Stimulated activated naive CD8-positive, alpha-beta T cell treated with anti-CD3 and anti-CD28 coated beads, Interleukin-15, Interleukin-2, amounts not matched to agents 100 U/mL and 50 U/mL, for 24 hours (primary cell): ENCODE measurements at regions not wholly inside any gene's neighbourhood (a gene's known extent, or its start where the extent isn't known, plus 50 kb on each side); places are given as distances from the start of the nearest gene placed in this dataset.
"Not testable (repeated sequence)": the region's sequence is repeated elsewhere in the genome, so short reads cannot be mapped to it uniquely, and the experiment has no call there.

ENCODE experiments used
- ATAC-seq: fragments of 150-1000 bp; cut with Tn5 transposase; one replicate; pipeline ENCODE4 v1.10.0; 2021
- DNase-seq: peaks from one replicate; pipeline ENCODE4 v3.0.0; 2021

GRCh38 chr1:30378991-30379581, 344.3 kb downstream of the MATN1 start:
- ATAC-seq (no peak), DNase-seq (no peak)

DNA sequence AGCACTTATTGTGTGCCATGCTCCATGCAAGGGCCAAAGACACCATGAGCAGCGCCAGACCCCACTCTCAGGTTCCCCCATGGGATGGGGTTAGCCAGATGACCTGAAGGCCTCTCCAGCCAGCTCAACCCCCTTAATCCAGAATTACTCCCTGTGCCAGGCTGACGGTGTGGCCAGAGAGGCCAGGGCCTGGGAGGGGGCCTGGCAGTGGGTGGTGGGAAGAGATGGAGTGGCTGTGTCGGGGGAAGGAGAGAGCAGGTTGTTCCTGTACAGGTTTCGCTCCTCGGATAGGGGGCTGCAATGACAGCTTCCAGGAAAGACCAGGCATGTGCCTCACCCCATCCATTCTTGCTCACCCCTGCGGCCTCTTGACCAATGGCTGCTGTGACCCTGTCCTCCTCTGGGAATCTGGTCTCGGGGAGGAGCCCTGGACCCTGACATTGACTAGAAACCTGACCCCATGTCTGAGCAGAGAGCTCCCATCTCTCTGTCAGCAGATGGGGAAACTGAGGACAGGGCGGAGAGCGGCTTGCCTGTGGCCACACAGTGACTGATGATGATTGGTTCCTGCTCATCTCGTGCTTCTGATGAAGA, 345.3 kb downstream of the MATN1 start:
- ATAC-seq: no peak
- no peak for DNase-seq

DNA sequence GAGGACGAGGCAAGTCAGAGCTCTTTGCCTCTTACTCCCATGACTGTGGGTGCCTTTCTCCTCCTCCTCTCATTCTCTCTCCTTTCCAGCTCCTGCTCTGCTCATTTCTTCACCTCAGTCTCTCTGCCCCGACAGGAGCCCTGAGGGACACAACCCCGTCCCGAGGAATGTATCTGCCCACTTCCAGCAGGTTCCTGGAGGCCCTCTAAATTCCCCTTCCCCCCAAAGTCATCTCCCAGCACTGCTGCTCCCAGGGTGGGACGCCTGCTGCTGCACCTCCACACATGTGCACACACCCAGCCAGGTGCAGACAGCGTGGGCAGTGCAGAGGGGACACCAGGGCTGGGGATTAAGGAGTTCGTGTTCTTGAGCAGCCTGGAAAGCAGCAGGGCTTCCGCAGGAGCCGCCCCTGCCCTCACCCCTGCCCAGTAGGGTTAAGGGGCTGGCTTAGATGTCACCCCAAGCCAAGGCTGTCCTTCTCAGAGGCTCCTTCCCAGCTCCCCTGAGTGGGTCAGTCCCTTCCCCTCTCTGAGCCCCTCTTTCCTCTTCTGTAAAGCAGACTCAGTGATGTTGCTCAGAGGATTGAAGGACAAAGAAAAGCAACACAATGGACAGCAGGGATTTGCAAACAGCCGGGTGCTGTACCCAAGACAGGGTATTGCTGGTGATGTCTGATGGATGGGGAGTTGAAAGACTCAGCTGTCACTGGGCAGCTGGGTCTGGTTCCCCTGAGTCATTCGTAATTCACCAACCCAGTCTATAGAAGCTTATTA, 346.0 kb downstream of the MATN1 start:
- ATAC-seq: no peak
- DNase-seq: no peak

GRCh38 chr1:30376054-30376697, 347.2 kb downstream of the MATN1 start:
- DNase-seq (no peak), ATAC-seq (no peak)

DNA sequence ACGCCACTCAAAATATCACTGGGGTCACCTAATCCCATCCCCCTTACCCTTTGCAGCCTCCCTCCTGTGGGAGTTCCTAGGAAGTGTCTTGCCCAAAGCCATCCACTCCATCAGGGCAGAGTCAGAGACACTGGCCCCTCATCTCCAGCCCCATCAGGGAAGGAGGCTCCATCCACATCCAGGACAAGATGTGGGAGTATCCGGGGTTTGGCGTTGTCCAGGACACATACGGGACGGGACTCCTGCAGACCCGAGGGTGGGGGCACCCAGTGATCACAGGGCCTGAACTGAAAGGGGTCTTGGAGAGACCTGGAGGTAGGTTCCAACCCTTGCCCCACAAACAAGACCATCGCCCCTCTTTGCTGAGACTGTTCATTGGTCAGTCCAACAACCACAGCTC, 348.2 kb downstream of the MATN1 start:
- DNase-seq: no peak
- ATAC-seq: no peak

DNA sequence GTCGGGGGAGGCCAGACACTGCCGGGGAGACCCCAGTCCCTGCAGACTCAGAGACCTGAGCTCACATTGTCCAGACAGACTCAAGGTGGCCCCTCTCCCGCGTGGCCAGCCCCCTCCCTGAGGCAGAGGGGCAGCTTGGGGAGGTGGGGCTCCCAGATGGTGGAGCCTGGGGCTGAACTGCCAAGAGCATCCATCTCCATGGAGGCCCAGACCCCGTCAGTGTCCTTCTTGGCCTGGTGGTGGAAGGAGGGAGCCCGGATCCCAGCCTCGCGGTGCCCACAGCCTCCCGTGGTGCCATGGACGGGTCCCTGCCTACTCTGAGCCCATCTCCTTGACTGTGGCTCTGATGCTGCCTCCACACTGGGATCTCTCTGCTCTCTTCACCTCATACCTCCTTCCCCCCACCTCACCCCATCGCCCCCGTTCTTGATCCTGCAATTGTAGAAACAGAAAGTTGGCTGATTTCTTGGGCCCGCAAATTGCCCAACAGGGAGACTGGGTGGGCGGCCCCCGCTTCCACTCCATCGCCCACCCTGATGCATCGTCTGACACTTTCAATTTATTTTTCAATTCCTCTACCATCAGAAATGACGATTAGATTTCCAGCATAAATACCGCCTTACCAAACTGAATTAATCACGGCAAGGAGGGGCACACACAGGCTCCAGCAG, 348.9 kb downstream of the MATN1 start:
- ATAC-seq (no peak), DNase-seq (no peak)

DNA sequence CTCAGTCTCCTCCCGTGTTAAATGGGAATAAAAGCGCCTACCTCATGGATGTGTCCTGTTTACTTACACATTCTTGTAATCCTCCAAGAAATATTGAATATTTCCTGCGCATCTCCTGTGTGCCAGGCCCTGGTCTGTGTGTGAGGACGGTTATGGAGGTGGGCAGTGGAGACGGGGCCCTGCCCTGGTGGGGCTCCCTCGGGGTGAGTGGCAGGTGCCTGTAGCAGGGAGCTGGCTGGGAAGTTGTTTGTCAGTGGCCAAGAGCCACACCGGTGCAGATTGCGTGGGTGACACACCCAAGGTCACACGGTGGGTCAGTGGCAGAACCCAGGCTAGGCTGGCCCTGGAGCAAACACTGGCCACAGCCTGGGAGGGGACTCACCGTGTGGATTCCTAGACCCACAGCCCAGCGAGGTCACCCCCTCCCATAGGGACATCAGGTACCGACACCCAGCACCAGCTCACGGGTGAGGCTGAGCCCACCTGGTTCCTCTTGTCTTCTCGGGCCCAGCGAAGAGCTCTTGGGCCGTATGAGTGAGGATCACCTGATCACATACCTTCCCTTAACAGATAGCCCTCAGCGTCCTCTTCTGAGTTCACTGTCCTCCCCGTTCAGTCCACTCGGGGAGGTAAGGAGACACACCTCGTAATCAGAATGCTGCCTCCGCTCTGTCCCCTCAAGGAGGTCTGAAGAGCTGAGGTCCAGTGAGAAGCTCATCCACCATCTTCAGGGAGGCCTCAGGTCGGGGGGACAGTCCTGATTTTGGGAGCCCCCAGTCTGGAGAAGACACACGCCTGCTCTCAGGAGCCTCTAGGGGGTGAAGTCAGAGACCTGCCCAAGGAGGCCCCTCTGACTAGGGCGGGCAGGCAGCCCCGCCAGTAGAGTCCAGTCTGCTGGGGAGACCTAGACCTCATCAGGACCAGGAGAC, 349.6 kb downstream of the MATN1 start:
- DNase-seq: no peak
- ATAC-seq: no peak

DNA sequence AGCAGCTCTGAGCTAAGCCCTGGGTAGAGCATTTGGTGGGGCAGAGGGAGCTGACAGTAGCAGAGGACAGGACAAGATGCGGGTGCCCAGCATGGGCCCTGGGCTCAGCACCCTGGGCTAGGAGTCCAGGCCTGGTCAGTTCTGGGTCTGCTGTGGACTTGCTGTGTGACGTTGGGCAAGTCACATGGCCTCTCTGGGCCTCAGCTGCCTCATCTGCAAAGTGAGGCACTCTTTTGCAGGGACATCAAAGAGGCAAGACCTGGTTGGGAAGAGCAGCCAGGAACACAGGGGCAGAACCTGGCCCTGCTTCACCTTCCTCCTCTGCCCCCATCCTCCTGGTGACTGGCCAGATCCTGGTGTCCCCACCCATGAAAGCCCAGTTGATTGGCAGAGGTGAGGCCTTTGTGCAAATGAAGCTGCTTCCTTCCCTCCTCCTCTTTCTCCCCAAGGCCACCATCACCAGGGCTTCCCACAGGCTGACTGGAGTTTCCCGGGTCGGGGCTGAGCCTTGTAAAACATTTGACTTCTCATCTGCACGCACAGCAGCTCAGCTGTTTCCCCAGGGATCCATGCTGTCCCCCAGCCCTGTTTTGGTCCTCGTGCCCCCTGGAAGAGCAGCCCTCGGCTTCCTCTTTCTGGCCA, 350.5 kb downstream of the MATN1 start:
- DNase-seq (no peak), ATAC-seq (no peak)

DNA sequence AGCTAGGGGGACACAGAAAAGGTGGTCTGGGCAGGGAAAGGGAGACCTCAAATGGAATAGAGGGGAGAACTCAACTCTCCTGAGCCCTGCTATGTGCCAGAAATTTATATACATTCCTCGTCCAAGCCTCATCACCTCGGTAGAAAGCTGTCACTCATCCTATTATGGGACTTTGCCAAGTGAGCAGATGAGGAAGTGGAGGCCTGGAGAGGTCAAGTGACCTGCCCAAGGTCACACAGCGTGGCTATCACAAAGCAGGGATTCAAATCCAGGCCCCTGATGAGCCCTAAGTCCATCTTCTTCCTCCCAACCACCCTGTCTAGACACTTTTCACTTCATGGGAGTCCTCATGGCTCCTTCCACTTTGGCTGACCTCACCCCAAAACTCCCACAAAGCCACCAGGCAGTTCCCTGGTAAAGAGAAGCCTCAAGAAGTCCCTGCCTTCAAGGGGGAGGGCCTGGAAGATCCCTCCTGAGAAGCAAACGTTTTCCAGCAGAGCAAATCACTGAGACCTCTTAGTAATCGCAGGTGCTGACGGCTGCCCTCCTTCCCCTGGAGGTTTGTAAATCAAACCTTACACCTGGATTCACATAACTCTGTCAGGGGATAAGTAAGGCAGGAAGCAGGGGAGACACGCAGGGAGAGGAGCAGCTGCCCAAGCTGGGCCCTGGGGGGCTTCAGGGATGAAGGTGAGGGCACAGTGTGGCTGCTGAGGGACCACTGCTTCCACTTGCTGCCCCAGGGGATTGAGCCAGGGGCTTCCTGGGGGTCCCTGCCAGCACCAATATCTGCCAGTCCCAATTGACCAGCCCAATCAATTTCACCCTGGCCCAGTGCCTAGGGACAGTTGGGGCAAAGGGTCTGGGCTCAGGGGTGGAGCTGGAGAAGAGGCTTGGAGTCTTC, 351.2 kb downstream of the MATN1 start:
- no peak for ATAC-seq
- no peak for DNase-seq

DNA sequence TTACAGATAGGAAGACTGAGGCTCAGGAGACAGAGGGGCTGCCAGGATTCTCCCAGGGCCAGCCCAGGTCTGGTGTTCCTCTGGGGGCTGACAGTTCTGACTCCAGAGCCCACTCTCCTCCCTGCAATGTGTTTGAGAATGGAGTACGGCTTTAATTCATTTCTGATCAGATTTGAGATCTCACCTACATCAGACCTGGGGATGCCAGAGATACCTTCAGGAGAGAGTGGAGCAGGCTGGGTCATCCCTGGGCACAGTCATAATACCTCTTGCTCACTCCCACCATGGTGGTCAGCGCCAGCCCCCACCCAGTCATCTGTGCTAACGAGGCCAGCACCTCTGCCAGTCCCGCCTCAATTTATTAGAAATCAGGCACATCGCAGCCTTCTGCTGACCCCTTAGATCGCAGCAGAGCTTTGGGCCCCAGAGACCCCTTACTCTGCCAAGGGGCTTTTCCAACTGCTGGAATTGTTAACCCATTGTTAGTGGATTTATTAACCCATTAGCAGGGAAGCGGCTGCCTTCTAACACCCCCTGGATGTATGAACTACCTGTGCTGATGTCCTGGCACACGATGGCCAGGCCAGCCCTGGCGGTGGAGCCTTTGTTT, 352.1 kb downstream of the MATN1 start:
- ATAC-seq: no peak
- no peak for DNase-seq

DNA sequence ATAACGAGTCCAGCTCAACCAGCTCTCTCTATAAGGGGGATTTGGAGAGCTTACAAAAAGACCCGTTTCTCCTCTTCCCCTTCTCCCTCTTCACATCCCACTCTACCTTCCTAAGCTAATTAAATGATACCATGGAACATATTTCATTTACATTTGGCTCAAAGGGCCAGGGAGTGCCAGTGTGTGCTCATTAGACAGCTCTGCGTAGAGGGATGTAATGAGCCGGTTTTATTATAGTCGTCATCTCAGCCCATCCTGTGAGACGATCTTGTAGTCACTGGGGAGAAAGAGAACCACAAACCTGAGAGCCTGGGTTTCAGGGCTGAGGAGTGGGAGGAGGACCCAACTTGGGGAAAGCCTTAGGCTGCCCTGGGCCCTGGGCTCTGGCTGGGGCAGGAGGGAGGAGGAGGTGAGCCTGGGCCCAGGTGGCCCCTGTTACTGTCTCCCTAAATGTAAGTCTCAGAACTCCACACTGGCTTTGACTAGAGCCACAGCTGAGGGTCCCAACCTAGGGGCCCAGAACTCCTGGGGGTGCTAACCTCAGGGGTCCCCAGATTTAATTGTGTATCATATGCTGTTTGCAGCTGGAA, 354.6 kb downstream of the MATN1 start:
- ATAC-seq (no peak), DNase-seq (no peak)

DNA sequence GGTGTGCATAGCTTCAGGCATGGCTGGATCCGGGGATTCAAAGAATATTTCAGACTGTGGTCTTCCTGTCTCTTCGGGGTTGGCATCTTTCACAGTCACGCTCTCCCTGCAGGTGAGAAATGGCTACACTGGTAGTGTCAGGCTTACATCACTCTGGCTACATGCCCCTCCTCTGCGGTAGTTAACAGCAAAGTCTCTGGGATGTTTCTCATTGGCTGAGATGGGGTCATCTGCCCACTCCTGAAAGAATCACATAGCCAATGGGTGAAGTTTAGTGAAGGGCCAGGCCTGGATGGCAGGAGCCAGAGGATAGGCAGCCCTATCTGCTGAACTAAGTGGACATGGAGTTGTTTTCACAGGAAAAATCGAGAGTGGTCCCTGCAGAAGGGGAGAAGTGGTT, 356.5 kb downstream of the MATN1 start:
- ATAC-seq: no peak

GRCh38 chr1:30366199-30366598, 357.2 kb downstream of the MATN1 start:
- DNase-seq (no peak), ATAC-seq (no peak)

More for the DNA sequence above, 356.5 kb downstream of the MATN1 start:
- DNase-seq: no peak

DNA sequence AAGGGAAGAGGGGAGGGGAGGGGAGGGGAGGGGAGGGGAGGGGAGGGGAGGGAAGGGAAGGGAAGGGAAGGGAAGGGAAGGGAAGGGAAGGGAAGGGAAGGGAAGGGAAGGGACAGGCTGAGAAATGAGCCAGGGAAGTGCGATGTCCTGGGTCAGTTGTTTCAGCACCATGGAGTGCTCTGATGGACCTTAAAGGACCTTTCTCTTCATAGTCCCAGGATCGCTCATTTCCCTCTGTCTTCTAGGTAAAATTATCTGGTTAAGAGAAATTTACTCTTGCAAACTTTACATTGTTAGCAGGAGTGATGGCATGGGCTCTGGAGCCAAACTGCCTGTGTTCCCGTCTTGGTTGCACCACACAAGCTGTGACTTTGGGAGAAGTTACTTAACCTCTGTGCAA, 357.8 kb downstream of the MATN1 start:
- ATAC-seq: no peak

GRCh38 chr1:30363031-30363430, 360.4 kb downstream of the MATN1 start:
- DNase-seq: no peak
- ATAC-seq: no peak

More for the DNA sequence above, 357.8 kb downstream of the MATN1 start:
- DNase-seq: no peak

DNA sequence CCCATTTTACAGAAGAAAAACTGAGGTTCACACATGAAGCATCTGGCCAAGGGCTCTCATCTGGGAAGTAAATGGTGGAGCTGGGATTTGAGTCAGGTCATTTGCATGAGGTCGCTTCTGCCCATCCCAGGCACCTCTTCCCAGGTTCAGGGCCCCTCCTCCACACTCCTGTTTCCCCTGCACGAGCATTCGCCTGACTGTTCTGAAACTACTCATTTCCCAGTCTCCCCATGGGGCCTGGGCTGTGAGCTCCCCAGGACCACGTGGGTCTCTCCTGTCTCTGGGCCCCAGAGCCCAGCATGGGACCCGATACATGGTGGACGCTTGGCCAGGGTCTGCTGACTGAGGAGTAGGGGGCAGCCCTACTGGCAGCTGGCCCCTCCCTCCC, 360.8 kb downstream of the MATN1 start:
- ATAC-seq (no peak), DNase-seq (no peak)

GRCh38 chr1:30361890-30362602, 361.3 kb downstream of the MATN1 start:
- not testable (repeated sequence) for DNase-seq

DNA sequence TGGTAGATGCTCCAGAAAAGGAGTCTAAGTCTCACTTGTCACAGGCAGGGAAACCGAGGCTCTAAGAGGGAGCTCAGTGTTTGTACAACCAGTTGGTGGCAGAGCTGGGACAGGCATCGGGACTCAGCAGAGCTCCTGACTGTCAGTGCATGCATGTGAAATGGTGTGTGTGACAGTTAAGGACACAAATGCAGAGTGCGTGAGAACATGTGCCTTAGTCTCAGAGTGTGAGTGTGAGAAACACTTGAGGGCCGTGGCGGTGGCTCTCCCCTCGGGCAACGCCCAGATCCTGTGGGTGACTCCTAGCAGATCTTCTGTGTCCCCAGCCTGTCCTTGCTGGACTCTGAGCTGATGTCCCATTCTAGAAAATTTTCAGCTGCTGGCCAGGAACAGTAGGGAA, 362.6 kb downstream of the MATN1 start:
- ATAC-seq: no peak
- DNase-seq: no peak

More at GRCh38 chr1:30361890-30362602, 361.3 kb downstream of the MATN1 start:
- not testable (repeated sequence) for ATAC-seq
